Testis (tissue), 2 donors: ENCODE measurements at regions not wholly inside any gene's neighbourhood (a gene's known extent, or its start where the extent isn't known, plus 50 kb on each side); places are given as distances from the start of the nearest gene placed in this dataset.

Experiments used
- POLR2A ChIP-seq: fragments of 450-650 bp; IDR thresholded peaks from one replicate; pipeline ENCODE4 v1.6.1; 2017; ENCODE audit warnings: antibody characterized with exemption, mild to moderate bottlenecking, moderate library complexity
- TF ChIP-seq, protein P1 (sequence below), 3 experiments: fragments of 450-650 bp in 2 of 3; fragments of 200-600 bp in 1 of 3; sonication (generic) in 1 of 3; IDR thresholded peaks; one replicate each; pipeline ENCODE4 v1.5.1; 2016 to 2019; ENCODE audit warnings: antibody characterized with exemption in 3 of 3, mild to moderate bottlenecking in 2 of 3, moderate library complexity in 1 of 3

DNA sequence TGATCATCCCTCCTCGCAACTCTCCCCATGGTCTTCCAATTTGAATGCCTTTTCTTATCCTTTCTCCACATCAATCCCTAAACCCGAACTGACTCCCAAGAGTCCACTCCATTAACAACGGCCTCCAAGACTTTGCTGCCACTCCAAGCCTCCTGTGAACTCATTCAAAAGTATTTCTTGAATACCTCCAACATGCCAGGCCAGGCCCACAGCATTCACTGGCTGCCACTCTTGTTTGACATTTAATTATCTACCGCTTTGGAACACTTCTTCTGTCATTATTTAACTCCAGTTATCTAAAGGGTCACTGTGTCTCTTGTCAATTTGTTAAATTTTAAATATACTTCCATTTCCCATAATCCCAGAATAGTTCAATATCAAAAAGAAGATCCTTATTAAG lies 378.9 kb downstream of the EFNA5 start:
- TF ChIP-seq, protein P1, sequence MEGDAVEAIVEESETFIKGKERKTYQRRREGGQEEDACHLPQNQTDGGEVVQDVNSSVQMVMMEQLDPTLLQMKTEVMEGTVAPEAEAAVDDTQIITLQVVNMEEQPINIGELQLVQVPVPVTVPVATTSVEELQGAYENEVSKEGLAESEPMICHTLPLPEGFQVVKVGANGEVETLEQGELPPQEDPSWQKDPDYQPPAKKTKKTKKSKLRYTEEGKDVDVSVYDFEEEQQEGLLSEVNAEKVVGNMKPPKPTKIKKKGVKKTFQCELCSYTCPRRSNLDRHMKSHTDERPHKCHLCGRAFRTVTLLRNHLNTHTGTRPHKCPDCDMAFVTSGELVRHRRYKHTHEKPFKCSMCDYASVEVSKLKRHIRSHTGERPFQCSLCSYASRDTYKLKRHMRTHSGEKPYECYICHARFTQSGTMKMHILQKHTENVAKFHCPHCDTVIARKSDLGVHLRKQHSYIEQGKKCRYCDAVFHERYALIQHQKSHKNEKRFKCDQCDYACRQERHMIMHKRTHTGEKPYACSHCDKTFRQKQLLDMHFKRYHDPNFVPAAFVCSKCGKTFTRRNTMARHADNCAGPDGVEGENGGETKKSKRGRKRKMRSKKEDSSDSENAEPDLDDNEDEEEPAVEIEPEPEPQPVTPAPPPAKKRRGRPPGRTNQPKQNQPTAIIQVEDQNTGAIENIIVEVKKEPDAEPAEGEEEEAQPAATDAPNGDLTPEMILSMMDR (IDR thresholded peaks at IDR 0.05) = no peak
- TF ChIP-seq POLR2A = no peak
